Panc1 (cell line): ENCODE measurements at regions not wholly inside any gene's neighbourhood (a gene's known extent, or its start where the extent isn't known, plus 50 kb on each side); places are given as distances from the start of the nearest gene placed in this dataset.

Experiments used
- ATAC-seq: fragments of 200-7000 bp; cut with Tn5 transposase; 2 replicates; pipeline ENCODE4 v1.9.1; 2020; ENCODE audit warnings: mild to moderate bottlenecking, moderate library complexity
- BruUV-seq: library from RNA; stranded (reverse); fragments of 400-500 nt; replicated peaks from 2 replicates; lab custom pipeline; 2021; lab: Mats Ljungman, UMichigan
- CTCF ChIA-PET: fragments of 300-600 bp; sonication (Branson Sonifier 250); formaldehyde crosslinking; loops from one replicate; lab custom pipeline; 2022; ENCODE audit warnings: antibody characterized with exemption; lab: Charles Lee
- POLR2A ChIA-PET: fragments of 300-600 bp; sonication (Branson Sonifier 250); formaldehyde crosslinking; loops from one replicate; lab custom pipeline; 2022; ENCODE audit warnings: antibody characterized with exemption; lab: Charles Lee
- DNase-seq: peaks from one replicate; pipeline ENCODE4 v3.0.0-alpha.2; 2010; ENCODE audit warnings: low read depth, low spot score
- H3K27ac ChIP-seq: 2 replicates; pipeline ENCODE4 v1.5.1; 2011; ENCODE audit warnings: mild to moderate bottlenecking, low read length, inconsistent platforms
- H3K27me3 ChIP-seq: fragments of 200-500 bp; sonication (Bioruptor generic); 2 replicates; pipeline ENCODE4 v1.6.0; 2014; ENCODE audit warnings: low read length, inconsistent platforms; ENCODE audit not compliant: control insufficient read depth, insufficient read depth
- H3K36me3 ChIP-seq: fragments of 200-500 bp; sonication (Bioruptor generic); 2 replicates; pipeline ENCODE4 v1.5.1; 2014; ENCODE audit warnings: inconsistent platforms, mild to moderate bottlenecking, low read length, moderate library complexity; ENCODE audit not compliant: control insufficient read depth, insufficient read depth
- H3K4me1 ChIP-seq: 2 replicates; pipeline ENCODE4 v1.5.1; 2011; ENCODE audit warnings: inconsistent platforms, mild to moderate bottlenecking, low read length, moderate library complexity; ENCODE audit not compliant: control insufficient read depth, insufficient read depth
- H3K4me3 ChIP-seq, 2 experiments: 2 replicates each; pipeline ENCODE4 v1.5.1; 2011 to 2012; ENCODE audit warnings: low read depth in 2 of 2, low read length in 2 of 2, mild to moderate bottlenecking in 2 of 2, inconsistent platforms in 1 of 2, moderate library complexity in 1 of 2
- H3K9me3 ChIP-seq: fragments of 200-500 bp; sonication (Bioruptor generic); 2 replicates; pipeline ENCODE4 v1.5.1; 2014; ENCODE audit warnings: low read depth, mild to moderate bottlenecking, inconsistent platforms, low read length, moderate library complexity; ENCODE audit not compliant: control insufficient read depth, insufficient read depth
- CTCF ChIP-seq: fragments of 450-650 bp; IDR thresholded peaks from 2 replicates; pipeline ENCODE4 v1.5.1; 2017; ENCODE audit warnings: mild to moderate bottlenecking
- POLR2AphosphoS5 ChIP-seq: IDR thresholded peaks from 2 replicates; pipeline ENCODE4 v1.6.1; 2012; ENCODE audit warnings: mild to moderate bottlenecking, low read depth, low read length, moderate library complexity
- REST ChIP-seq, 2 experiments: IDR thresholded peaks; 2 replicates each; pipeline ENCODE4 v1.6.1; 2011 to 2012; ENCODE audit warnings: low read depth in 2 of 2, control low read depth in 1 of 2, low read length in 1 of 2, mild to moderate bottlenecking in 1 of 2, moderate library complexity in 1 of 2; ENCODE audit not compliant: insufficient read depth in 1 of 2
- SIN3A ChIP-seq: IDR thresholded peaks from 2 replicates; pipeline ENCODE4 v1.6.1; 2012; ENCODE audit warnings: low read depth, mild to moderate bottlenecking, low read length, moderate library complexity, borderline replicate concordance; ENCODE audit not compliant: insufficient read depth
- TCF7L2 ChIP-seq: IDR thresholded peaks from 2 replicates; pipeline ENCODE4 v1.6.1; 2011; ENCODE audit warnings: mild to moderate bottlenecking, low read depth, low read length, inconsistent platforms
- in situ Hi-C: cut with HindIII; loops from 2 replicates; pipeline ENCODE4 v1.10.0; 2016; ENCODE audit warnings: low sequenced_read_pairs, low pct_unique_long_range_greater_than_20kb
- intact Hi-C: fragments of 100-400 bp; cut with micrococcal nuclease; formaldehyde crosslinking; loops from one replicate; pipeline ENCODE4 v1.10.0; 2022; ENCODE audit not compliant: unreplicated experiment

- Histone ChIP-seq H3K36me3 (no peaks in the 10 kb centered on the region), H3K4me1 (no peaks in the 10 kb centered on the region), H3K27ac (no peak overlapping the region), H3K4me3 (no peak overlapping the region), H3K27me3 (no peaks in the 10 kb centered on the region; the same call in 1 of the 2 replicates), H3K9me3 (no peaks in the 10 kb centered on the region)
- DNase-seq (no peak), ATAC-seq (no peak)
- ChIA-PET POLR2A (interaction anchor here (0.6 kb wide), 1 partner anchor 431 kb away, joined by 4 read pairs; no protein-coding TSS in a partner anchor), CTCF (interaction anchor here (0.7 kb wide), 1 partner anchor 94 kb away, joined by 4 read pairs; no protein-coding TSS in a partner anchor)
- in situ Hi-C loops = no loop called here
- no peak for TF ChIP-seq SIN3A
- TF ChIP-seq REST (IDR thresholded peaks at IDR 0.05; ENCODE audit: insufficient read depth in 1 of 2, low read depth in 2 of 2, low read length in 1 of 2) = no peak
- no peak for TF ChIP-seq POLR2AphosphoS5
- TF ChIP-seq TCF7L2 = no peak
- no peak for TF ChIP-seq CTCF
- no TSS peak for BruUV-seq
- intact Hi-C loops = no loop called here
These were observed 160.8 kb downstream of the GXYLT1 start for GRCh38 chr12:41983856-41984255.

GRCh38 chr12:41983394-41983793 lies 161.3 kb downstream of the GXYLT1 start:
- in situ Hi-C loops (no loop called here), intact Hi-C loops (no loop called here)
- ChIA-PET POLR2A (interaction anchor here (0.6 kb wide), 1 partner anchor 431 kb away, joined by 4 read pairs; no protein-coding TSS in a partner anchor), CTCF (interaction anchor here (0.7 kb wide), 1 partner anchor 94 kb away, joined by 4 read pairs; no protein-coding TSS in a partner anchor)
- Histone ChIP-seq H3K36me3 (no peaks in the 10 kb centered on the region), H3K9me3 (no peaks in the 10 kb centered on the region), H3K4me1 (no peaks in the 10 kb centered on the region), H3K27me3 (no peaks in the 10 kb centered on the region; the same call in 1 of the 2 replicates), H3K4me3 (no peak overlapping the region), H3K27ac (no peak overlapping the region)
- no peak for DNase-seq
- no peak for ATAC-seq
- BruUV-seq = no TSS peak
- TF ChIP-seq REST (IDR thresholded peaks at IDR 0.05; ENCODE audit: insufficient read depth in 1 of 2, low read depth in 2 of 2, low read length in 1 of 2) (no peak), TCF7L2 (no peak), SIN3A (no peak), CTCF (no peak), POLR2AphosphoS5 (no peak)
